Hepatocyte (in vitro differentiated cells): ENCODE measurements at regions not wholly inside any gene's neighbourhood (a gene's known extent, or its start where the extent isn't known, plus 50 kb on each side); places are given as distances from the start of the nearest gene placed in this dataset.
A peak's percentile ranks its signal among the peaks of the same experiment; 100 is the strongest.

Source experiments
- DNase-seq: peaks from one replicate; pipeline ENCODE4 v3.0.0-alpha.2; 2016; ENCODE audit warnings: low spot score
- H2AFZ ChIP-seq: fragments of 200-600 bp; sonication (generic); 2 replicates; pipeline ENCODE4 v1.6.0; 2016; ENCODE audit warnings: antibody characterized with exemption, mild to moderate bottlenecking
- H3K27ac ChIP-seq: fragments of 200-600 bp; sonication (generic); 2 replicates; pipeline ENCODE4 v1.5.1; 2016; ENCODE audit warnings: mild to moderate bottlenecking
- H3K27me3 ChIP-seq: fragments of 200-600 bp; sonication (generic); 2 replicates; pipeline ENCODE4 v1.6.1; 2016
- H3K36me3 ChIP-seq: fragments of 200-600 bp; sonication (generic); replicated peaks from 2 replicates; pipeline ENCODE4 v1.5.1; 2016; ENCODE audit warnings: low read depth; ENCODE audit not compliant: insufficient read depth
- H3K4me1 ChIP-seq: fragments of 200-600 bp; sonication (generic); 2 replicates; pipeline ENCODE4 v1.5.1; 2016; ENCODE audit warnings: mild to moderate bottlenecking, moderate library complexity; ENCODE audit not compliant: insufficient read depth
- H3K4me2 ChIP-seq: fragments of 200-600 bp; sonication (generic); 2 replicates; pipeline ENCODE4 v1.6.0; 2016
- H3K4me3 ChIP-seq: fragments of 200-600 bp; sonication (generic); 2 replicates; pipeline ENCODE4 v1.5.1; 2016; ENCODE audit warnings: mild to moderate bottlenecking
- H3K79me2 ChIP-seq: fragments of 200-600 bp; sonication (generic); 2 replicates; pipeline ENCODE4 v1.6.0; 2017; ENCODE audit warnings: mild to moderate bottlenecking
- H3K9me2 ChIP-seq: fragments of 200-600 bp; sonication (generic); replicated peaks from 2 replicates; pipeline ENCODE4 v1.6.0; 2017; ENCODE audit warnings: mild to moderate bottlenecking; ENCODE audit not compliant: insufficient read depth
- H3K9me3 ChIP-seq: fragments of 200-600 bp; sonication (generic); 2 replicates; pipeline ENCODE4 v1.5.1; 2016; ENCODE audit warnings: low read depth, mild to moderate bottlenecking
- H4K20me1 ChIP-seq: fragments of 200-600 bp; sonication (generic); 2 replicates; pipeline ENCODE4 v1.6.0; 2016; ENCODE audit warnings: mild to moderate bottlenecking; ENCODE audit not compliant: insufficient read depth, poor library complexity, severe bottlenecking
- CTCF ChIP-seq: fragments of 200-600 bp; sonication (generic); IDR thresholded peaks from 2 replicates; pipeline ENCODE4 v1.5.1; 2016; ENCODE audit warnings: antibody characterized with exemption, mild to moderate bottlenecking; ENCODE audit not compliant: poor library complexity
- EZH2 ChIP-seq: fragments of 200-600 bp; sonication (generic); IDR thresholded peaks from 2 replicates; pipeline ENCODE4 v1.6.1; 2016; ENCODE audit warnings: antibody characterized with exemption, mild to moderate bottlenecking, borderline replicate concordance
- EZH2phosphoT487 ChIP-seq: fragments of 200-600 bp; sonication (generic); IDR thresholded peaks from one replicate; pipeline ENCODE4 v1.6.1; 2018; ENCODE audit warnings: antibody characterized with exemption, mild to moderate bottlenecking, low read depth, moderate library complexity; ENCODE audit not compliant: unreplicated experiment, severe bottlenecking
- WGBS: methylation state at CpG from one replicate; pipeline ENCODE4 v1.1.6; 2016; ENCODE audit warnings: low lambda C conversion rate; ENCODE audit errors: missing lambda C conversion rate; 5-methylcytosine and 5-hydroxymethylcytosine counted together

GRCh38 chr16:17801068-17801467 is 330.3 kb upstream of the XYLT1 start:
- Histone ChIP-seq H3K9me3 (no peaks in the 10 kb centered on the region), H4K20me1 (no peaks in the 10 kb centered on the region), H3K36me3 (no peaks in the 10 kb centered on the region), H3K4me3 (no peak overlapping the region), H3K27me3 (no peaks in the 10 kb centered on the region), H3K27ac (no peak overlapping the region), H3K9me2 (no peaks in the 10 kb centered on the region), H2AFZ (no peak overlapping the region), H3K4me2 (no peak overlapping the region), H3K79me2 (no peaks in the 10 kb centered on the region), H3K4me1 (no peaks in the 10 kb centered on the region)
- 78% methylated on average over 1 of the region's 1 CpG for WGBS
- no peak for TF ChIP-seq EZH2phosphoT487
- no peak for TF ChIP-seq EZH2
- TF ChIP-seq CTCF: no peak
- DNase-seq: no peak

- 85% methylated on average over 3 of the region's 3 CpGs for WGBS
Observed at GRCh38 chr16:17798716-17799115, 328.0 kb upstream of the XYLT1 start.

GRCh38 chr16:17793354-17793753 is 322.6 kb upstream of the XYLT1 start:
- H3K27me3 ChIP-seq: no peaks in the 10 kb centered on the region
- no peaks in the 10 kb centered on the region for H3K79me2 ChIP-seq
- H3K9me3 ChIP-seq: no peaks in the 10 kb centered on the region
- 82% methylated on average over 1 of the region's 1 CpG for WGBS
- no peak for TF ChIP-seq EZH2
- TF ChIP-seq CTCF: no peak
- no peak for TF ChIP-seq EZH2phosphoT487
- no peak overlapping the region for H2AFZ ChIP-seq
- H3K9me2 ChIP-seq: no peaks in the 10 kb centered on the region
- DNase-seq: no peak
- H3K27ac ChIP-seq: no peak overlapping the region
- H3K4me2 ChIP-seq: no peak overlapping the region
- no peak overlapping the region for H3K4me3 ChIP-seq
- H3K36me3 ChIP-seq: no peaks in the 10 kb centered on the region
- no peaks in the 10 kb centered on the region for H4K20me1 ChIP-seq
- no peaks in the 10 kb centered on the region for H3K4me1 ChIP-seq

More at GRCh38 chr16:17798716-17799115, 328.0 kb upstream of the XYLT1 start:
- Histone ChIP-seq H3K9me2 (no peaks in the 10 kb centered on the region), H3K4me1 (no peaks in the 10 kb centered on the region), H3K4me3 (no peak overlapping the region), H3K79me2 (no peaks in the 10 kb centered on the region), H3K27ac (no peak overlapping the region), H3K4me2 (no peak overlapping the region), H3K36me3 (no peaks in the 10 kb centered on the region), H2AFZ (no peak overlapping the region), H3K27me3 (no peaks in the 10 kb centered on the region), H4K20me1 (no peaks in the 10 kb centered on the region), H3K9me3 (no peaks in the 10 kb centered on the region)
- TF ChIP-seq EZH2phosphoT487 (no peak), EZH2 (no peak), CTCF (no peak)
- no peak for DNase-seq

GRCh38 chr16:17784073-17784472 is 313.3 kb upstream of the XYLT1 start:
- H3K27me3 ChIP-seq: no peaks in the 10 kb centered on the region
- H3K79me2 ChIP-seq: no peaks in the 10 kb centered on the region
- 22% methylated on average over 6 of the region's 6 CpGs for WGBS
- no peaks in the 10 kb centered on the region for H3K4me1 ChIP-seq
- H3K9me2 ChIP-seq: no peaks in the 10 kb centered on the region
- H3K36me3 ChIP-seq: no peaks in the 10 kb centered on the region
- TF ChIP-seq EZH2: no peak
- TF ChIP-seq CTCF: no peak
- no peak for TF ChIP-seq EZH2phosphoT487
- H3K4me2 ChIP-seq: no peak overlapping the region
- H3K27ac ChIP-seq: no peak overlapping the region
- no peaks in the 10 kb centered on the region for H4K20me1 ChIP-seq
- DNase-seq: peak; percentile 66
- no peaks in the 10 kb centered on the region for H3K9me3 ChIP-seq
- H2AFZ ChIP-seq: no peak overlapping the region
- H3K4me3 ChIP-seq: no peak overlapping the region
